Naive thymus-derived CD4-positive, alpha-beta T cell (primary cell): ENCODE measurements at regions not wholly inside any gene's neighbourhood (a gene's known extent, or its start where the extent isn't known, plus 50 kb on each side); places are given as distances from the start of the nearest gene placed in this dataset.

Source experiments
- ATAC-seq: fragments of 150-1000 bp; cut with Tn5 transposase; 2 replicates; pipeline ENCODE4 v1.10.0; 2021; ENCODE audit warnings: mild to moderate bottlenecking, moderate library complexity
- CTCF ChIA-PET: fragments of 350-600 bp; sonication (Branson Sonifier 250); formaldehyde crosslinking; loops from one replicate; lab custom pipeline; 2021; ENCODE audit warnings: antibody characterized with exemption; lab: Charles Lee
- POLR2A ChIA-PET: fragments of 350-600 bp; sonication (Branson Sonifier 250); formaldehyde crosslinking; loops from one replicate; lab custom pipeline; 2021; ENCODE audit warnings: antibody characterized with exemption, inconsistent platforms; lab: Charles Lee
- DNase-seq, 9 donors: peaks; one replicate each; pipeline versions ENCODE4 v3.0.0 to v3.0.0-alpha.2; 2020 to 2022; ENCODE audit warnings: mixed read lengths in 1 of 9
- H3K27ac ChIP-seq: one replicate; pipeline ENCODE4 v1.7.0; 2013; ENCODE audit warnings: mild to moderate bottlenecking, low read depth, low read length, moderate library complexity
- H3K27me3 ChIP-seq, 2 donors: one replicate each; pipeline ENCODE4 v1.7.0; 2013; ENCODE audit warnings: low read length in 2 of 2, mild to moderate bottlenecking in 2 of 2, moderate library complexity in 2 of 2; ENCODE audit not compliant: control insufficient read depth in 2 of 2, insufficient read depth in 2 of 2
- H3K36me3 ChIP-seq, 3 experiments: 1 replicate in 2 of 3; 2 replicates in 1 of 3; pipeline ENCODE4 v1.7.0; 2013; ENCODE audit warnings: low read length in 3 of 3, mild to moderate bottlenecking in 3 of 3, moderate library complexity in 1 of 3; ENCODE audit not compliant: insufficient read depth in 3 of 3, control insufficient read depth in 2 of 3
- H3K4me1 ChIP-seq, 2 donors: one replicate each; pipeline ENCODE4 v1.7.0; 2013; ENCODE audit warnings: low read length in 2 of 2, mild to moderate bottlenecking in 2 of 2, moderate library complexity in 1 of 2; ENCODE audit not compliant: control insufficient read depth in 2 of 2, insufficient read depth in 2 of 2
- H3K4me3 ChIP-seq: 2 replicates; pipeline ENCODE4 v1.7.0; 2013; ENCODE audit warnings: mild to moderate bottlenecking, low read length
- H3K9me3 ChIP-seq, 3 experiments: 1 replicate in 2 of 3; 2 replicates in 1 of 3; pipeline ENCODE4 v1.7.0; 2013; ENCODE audit warnings: low read length in 3 of 3; ENCODE audit not compliant: control insufficient read depth in 2 of 3
- H3K27ac Mint-ChIP-seq, 9 donors: one replicate each; pipeline ENCODE4 v1.8.0; 2020 to 2022; ENCODE audit warnings: mixed read lengths in 9 of 9, mild to moderate bottlenecking in 8 of 9, moderate library complexity in 5 of 9, inconsistent platforms in 2 of 9
- H3K27me3 Mint-ChIP-seq, 5 donors: one replicate each; pipeline ENCODE4 v1.8.0; 2021 to 2022; ENCODE audit warnings: mixed read lengths in 5 of 5, mild to moderate bottlenecking in 1 of 5
- H3K36me3 Mint-ChIP-seq, 5 donors: one replicate each; pipeline ENCODE4 v1.8.0; 2020 to 2022; ENCODE audit warnings: mixed read lengths in 5 of 5, mild to moderate bottlenecking in 3 of 5, inconsistent platforms in 1 of 5
- H3K4me1 Mint-ChIP-seq, 7 donors: one replicate each; pipeline ENCODE4 v1.8.0; 2020 to 2022; ENCODE audit warnings: mixed read lengths in 7 of 7, mild to moderate bottlenecking in 3 of 7, inconsistent platforms in 1 of 7
- H3K4me3 Mint-ChIP-seq, 10 donors: one replicate each; pipeline ENCODE4 v1.8.0; 2020 to 2022; ENCODE audit warnings: mild to moderate bottlenecking in 10 of 10, mixed read lengths in 10 of 10, moderate library complexity in 6 of 10, inconsistent platforms in 2 of 10
- H3K9me3 Mint-ChIP-seq, 11 donors: one replicate each; pipeline ENCODE4 v1.8.0; 2020 to 2022; ENCODE audit warnings: mixed read lengths in 11 of 11, mild to moderate bottlenecking in 4 of 11, inconsistent platforms in 1 of 11, moderate library complexity in 1 of 11
- intact Hi-C, 2 donors: fragments of 100-400 bp; cut with micrococcal nuclease; formaldehyde crosslinking; loops; one replicate each; pipeline ENCODE4 v1.15.1; 2023

DNA sequence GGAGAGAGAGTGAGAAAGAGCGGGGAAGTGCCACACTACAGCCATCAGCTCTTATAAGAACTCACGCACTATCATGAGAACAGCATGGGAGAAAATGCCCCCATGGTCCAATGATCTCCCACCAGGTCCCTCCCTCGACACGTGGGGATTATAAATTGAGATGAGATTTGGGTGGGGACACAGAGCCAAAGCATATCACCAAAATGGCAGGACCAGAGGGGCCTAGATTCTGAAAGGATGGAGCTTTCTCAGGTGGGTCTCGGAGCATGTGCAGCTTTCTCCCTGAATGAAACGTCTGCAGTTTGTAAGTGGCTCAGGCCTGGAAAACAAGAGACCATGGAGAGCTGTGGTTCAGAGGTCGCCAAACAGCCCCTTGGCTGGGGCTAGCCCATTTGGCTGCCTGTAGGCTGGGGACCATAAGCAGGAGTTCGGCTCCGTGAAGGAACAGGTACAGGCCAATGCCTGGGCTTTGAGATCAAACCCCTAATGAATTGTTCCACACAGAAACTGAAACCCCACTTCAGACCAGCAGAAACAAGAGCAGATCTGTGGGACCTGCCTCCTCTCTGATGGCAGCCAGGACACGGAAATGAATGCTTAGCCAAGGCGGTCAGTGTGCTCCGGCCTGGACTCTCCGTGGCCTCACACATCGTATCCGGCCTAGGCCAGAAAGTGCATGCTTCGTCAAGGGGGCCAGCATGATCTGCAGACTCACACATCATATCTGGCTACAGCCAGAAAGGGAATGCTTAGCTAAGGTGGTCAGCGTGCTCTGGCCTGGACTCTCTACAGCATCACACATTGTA lies 111.2 kb upstream of the TMEM18 start:
- CTCF ChIA-PET: no interaction called here
- no peaks in the 10 kb centered on the region for H3K27me3 Mint-ChIP-seq
- H3K4me3 Mint-ChIP-seq: no peak overlapping the region
- H3K36me3 Mint-ChIP-seq: peaks cover 0 to 4% (median 0%) of the 10 kb centered on the region in 5 donors
- no peak overlapping the region for H3K27ac ChIP-seq
- H3K4me1 ChIP-seq: no peaks in the 10 kb centered on the region
- no peaks in the 10 kb centered on the region for H3K36me3 ChIP-seq
- DNase-seq (no peak), ATAC-seq (no peak)
- H3K4me1 Mint-ChIP-seq: no peaks in the 10 kb centered on the region
- no peaks in the 10 kb centered on the region for H3K9me3 ChIP-seq
- POLR2A ChIA-PET: no interaction called here
- intact Hi-C loops: no loop called here
- H3K27me3 ChIP-seq: no peaks in the 10 kb centered on the region
- peaks cover 0 to 9% (median 0%) of the 10 kb centered on the region in 11 donors for H3K9me3 Mint-ChIP-seq
- H3K4me3 ChIP-seq: no peak overlapping the region
- no peak overlapping the region for H3K27ac Mint-ChIP-seq

DNA sequence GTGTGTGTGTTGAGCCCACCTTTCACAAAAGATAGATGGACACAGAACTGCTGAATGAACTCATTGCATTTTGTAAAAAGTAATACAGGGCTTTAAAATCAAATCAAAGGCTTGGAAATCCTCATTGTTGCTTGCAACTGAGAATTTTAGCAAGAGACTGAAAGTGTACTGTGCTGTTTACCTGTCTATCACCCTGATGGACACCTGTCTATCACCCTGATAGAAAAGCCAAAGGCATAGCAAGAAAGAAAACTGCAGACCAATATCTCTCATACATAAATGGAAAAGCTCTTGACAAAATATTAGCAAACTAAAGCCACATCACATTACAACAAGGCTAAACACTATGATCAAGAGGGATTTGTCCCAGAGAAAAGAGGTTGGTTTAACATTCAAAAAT lies 107.5 kb upstream of the TMEM18 start:
- Mint-ChIP-seq H3K27me3 (peaks cover 0 to 5% (median 3%) of the 10 kb centered on the region in 5 donors), H3K36me3 (peaks cover 0 to 4% (median 0%) of the 10 kb centered on the region in 5 donors), H3K4me3 (no peak overlapping the region), H3K9me3 (peaks cover 0 to 15% (median 1%) of the 10 kb centered on the region in 11 donors), H3K4me1 (no peaks in the 10 kb centered on the region), H3K27ac (no peak overlapping the region)
- no peaks in the 10 kb centered on the region for H3K27me3 ChIP-seq
- H3K4me1 ChIP-seq: no peaks in the 10 kb centered on the region
- H3K9me3 ChIP-seq: no peaks in the 10 kb centered on the region
- H3K36me3 ChIP-seq: no peaks in the 10 kb centered on the region
- ATAC-seq: no peak
- H3K27ac ChIP-seq: no peak overlapping the region
- intact Hi-C loops: no loop called here
- DNase-seq: no peak
- CTCF ChIA-PET: no interaction called here
- POLR2A ChIA-PET: no interaction called here
- H3K4me3 ChIP-seq: no peak overlapping the region

DNA sequence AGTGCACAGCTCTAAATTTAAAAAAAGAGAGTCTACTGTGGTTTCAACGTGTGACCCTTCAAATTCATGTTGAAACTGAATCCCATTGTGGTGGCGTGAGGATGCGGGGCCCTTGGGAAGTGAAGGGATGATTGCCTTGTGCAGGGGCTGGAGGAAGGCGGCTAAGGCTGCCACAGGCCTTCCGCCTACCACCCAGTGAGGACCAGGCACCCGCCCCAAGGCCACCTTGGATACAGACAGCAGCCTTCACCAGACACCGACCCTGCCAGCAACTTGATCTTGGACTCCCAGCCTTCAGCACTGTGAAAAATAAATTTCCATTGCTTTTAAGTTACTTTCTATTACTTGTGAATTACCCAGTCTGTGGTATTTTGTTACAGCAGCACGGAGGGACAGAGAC lies 103.4 kb upstream of the TMEM18 start:
- Histone ChIP-seq H3K27me3 (no peaks in the 10 kb centered on the region), H3K9me3 (no peaks in the 10 kb centered on the region)
- ATAC-seq: no peak

DNA sequence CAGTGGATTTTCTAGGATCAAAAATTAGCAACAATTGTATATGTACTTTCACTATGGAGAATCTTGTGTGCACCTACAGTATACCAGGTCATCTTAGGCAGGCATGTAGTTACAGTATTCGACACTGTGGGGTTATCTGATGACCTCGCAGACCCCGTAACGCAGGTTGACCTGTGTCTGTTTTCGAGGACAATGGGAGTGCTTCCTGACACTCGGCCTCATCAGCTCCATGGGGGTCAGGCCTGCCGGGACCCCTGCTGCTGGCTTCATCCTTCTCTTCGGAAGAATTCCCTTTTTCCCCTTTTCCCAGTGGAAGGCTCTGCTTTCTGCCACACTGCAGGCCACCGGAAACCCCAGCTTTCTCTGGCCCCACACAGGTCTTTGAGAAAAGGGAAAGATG lies 102.8 kb upstream of the TMEM18 start:
- peaks cover 0 to 7% (median 0%) of the 10 kb centered on the region in 11 donors for H3K9me3 Mint-ChIP-seq
- H3K4me1 ChIP-seq: no peaks in the 10 kb centered on the region
- no peaks in the 10 kb centered on the region for H3K36me3 ChIP-seq
- no peaks in the 10 kb centered on the region for H3K9me3 ChIP-seq
- no peak overlapping the region for H3K27ac Mint-ChIP-seq
- CTCF ChIA-PET: no interaction called here
- POLR2A ChIA-PET: no interaction called here
- no peak overlapping the region for H3K4me3 Mint-ChIP-seq
- DNase-seq (no peak), ATAC-seq (no peak)
- H3K4me3 ChIP-seq: no peak overlapping the region
- peaks cover 0 to 5% (median 3%) of the 10 kb centered on the region in 5 donors for H3K27me3 Mint-ChIP-seq
- H3K36me3 Mint-ChIP-seq: peaks cover 0 to 4% (median 0%) of the 10 kb centered on the region in 5 donors
- intact Hi-C loops: no loop called here
- no peaks in the 10 kb centered on the region for H3K4me1 Mint-ChIP-seq
- no peaks in the 10 kb centered on the region for H3K27me3 ChIP-seq
- no peak overlapping the region for H3K27ac ChIP-seq

More for the DNA sequence above, 103.4 kb upstream of the TMEM18 start:
- H3K36me3 Mint-ChIP-seq: peaks cover 0 to 4% (median 0%) of the 10 kb centered on the region in 5 donors
- ChIA-PET CTCF (no interaction called here), POLR2A (no interaction called here)
- no peak overlapping the region for H3K27ac ChIP-seq
- H3K27ac Mint-ChIP-seq: no peak overlapping the region
- H3K4me3 ChIP-seq: no peak overlapping the region
- H3K4me3 Mint-ChIP-seq: no peak overlapping the region
- no peaks in the 10 kb centered on the region for H3K4me1 Mint-ChIP-seq
- H3K36me3 ChIP-seq: no peaks in the 10 kb centered on the region
- intact Hi-C loops: no loop called here
- DNase-seq: no peak
- peaks cover 0 to 5% (median 3%) of the 10 kb centered on the region in 5 donors for H3K27me3 Mint-ChIP-seq
- H3K9me3 Mint-ChIP-seq: peaks cover 0 to 7% (median 0%) of the 10 kb centered on the region in 11 donors
- H3K4me1 ChIP-seq: no peaks in the 10 kb centered on the region

DNA sequence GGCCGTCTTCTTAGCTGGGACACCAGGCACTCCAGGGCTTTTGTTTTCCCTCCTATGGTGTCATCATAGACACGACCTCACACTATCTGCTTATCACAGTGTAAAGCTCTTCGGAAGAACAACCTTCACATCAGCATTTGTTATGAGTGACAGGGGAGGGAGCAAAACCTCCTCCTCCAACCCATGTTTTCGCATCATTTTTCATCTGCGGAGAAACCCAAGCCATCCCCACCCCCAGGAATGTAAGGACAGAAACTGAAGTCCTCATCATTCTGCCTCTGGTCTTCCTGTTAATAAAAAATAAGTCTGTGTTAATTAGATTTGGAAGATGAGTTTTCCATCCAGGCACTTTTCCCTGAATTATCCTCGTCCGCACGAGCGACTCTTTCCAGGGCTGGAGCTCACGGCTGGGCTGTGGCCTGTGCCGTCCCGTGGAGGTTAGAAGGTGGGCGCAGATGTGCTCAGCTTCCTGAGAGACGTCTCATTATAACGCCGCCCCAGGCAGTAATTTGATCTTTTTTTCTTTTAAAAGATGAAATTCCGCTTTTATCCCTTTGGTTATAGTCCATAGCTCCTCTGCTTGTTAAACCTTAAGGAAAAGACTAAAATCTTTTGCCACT lies 101.6 kb upstream of the TMEM18 start:
- Mint-ChIP-seq H3K27ac (no peak overlapping the region), H3K4me1 (no peaks in the 10 kb centered on the region), H3K9me3 (peaks cover 0 to 7% (median 0%) of the 10 kb centered on the region in 11 donors), H3K4me3 (no peak overlapping the region), H3K36me3 (peaks cover 0 to 4% (median 0%) of the 10 kb centered on the region in 5 donors), H3K27me3 (peaks cover 0 to 12% (median 3%) of the 10 kb centered on the region in 5 donors)
- ATAC-seq (no peak), DNase-seq (no peak)
- ChIA-PET CTCF (no interaction called here), POLR2A (no interaction called here)
- no peak overlapping the region for H3K4me3 ChIP-seq
- intact Hi-C loops: no loop called here
- H3K4me1 ChIP-seq: no peaks in the 10 kb centered on the region
- H3K36me3 ChIP-seq: no peaks in the 10 kb centered on the region
- H3K27ac ChIP-seq: no peak overlapping the region
- no peaks in the 10 kb centered on the region for H3K9me3 ChIP-seq
- H3K27me3 ChIP-seq: no peaks in the 10 kb centered on the region

DNA sequence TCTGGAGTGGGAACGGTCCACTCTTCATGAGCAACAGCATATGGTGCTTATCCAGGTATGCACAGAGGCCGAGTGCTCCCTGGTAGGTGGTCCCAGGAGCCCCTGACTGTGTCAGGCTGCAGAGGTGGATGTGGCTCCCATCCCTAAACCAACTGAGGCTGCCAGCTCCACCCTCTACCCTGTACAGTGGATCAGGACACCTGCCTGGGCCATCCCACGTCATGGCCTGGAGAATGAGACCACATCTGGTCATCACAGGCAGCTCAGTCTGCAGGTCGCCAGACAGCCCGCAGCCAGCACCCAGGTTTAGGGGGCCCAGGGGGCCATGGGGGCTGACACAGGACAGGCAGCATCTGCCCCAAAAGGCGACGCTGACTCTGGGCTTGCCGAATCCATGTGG lies 100.3 kb upstream of the TMEM18 start:
- Histone ChIP-seq H3K4me3 (no peak overlapping the region), H3K9me3 (no peaks in the 10 kb centered on the region), H3K27me3 (no peaks in the 10 kb centered on the region), H3K27ac (no peak overlapping the region), H3K4me1 (no peaks in the 10 kb centered on the region), H3K36me3 (no peaks in the 10 kb centered on the region)
- ChIA-PET POLR2A (no interaction called here), CTCF (no interaction called here)
- Mint-ChIP-seq H3K4me1 (no peaks in the 10 kb centered on the region), H3K27ac (no peak overlapping the region), H3K27me3 (peaks cover 0 to 12% (median 3%) of the 10 kb centered on the region in 5 donors), H3K9me3 (peaks cover 0 to 2% (median 0%) of the 10 kb centered on the region in 11 donors), H3K36me3 (no peaks in the 10 kb centered on the region), H3K4me3 (no peak overlapping the region)
- no peak for DNase-seq
- ATAC-seq: no peak
- intact Hi-C loops: no loop called here
